GM12892 (cell line): ENCODE measurements at regions not wholly inside any gene's neighbourhood (a gene's known extent, or its start where the extent isn't known, plus 50 kb on each side); places are given as distances from the start of the nearest gene placed in this dataset.

Experiments used
- POLR2A ChIP-seq: IDR thresholded peaks from 2 replicates; pipeline ENCODE4 v1.6.1; 2011; ENCODE audit warnings: low read depth, low read length, control low read depth
- TAF1 ChIP-seq: IDR thresholded peaks from 2 replicates; pipeline ENCODE4 v1.6.1; 2011; ENCODE audit warnings: low read depth, mild to moderate bottlenecking, control low read depth, low read length, borderline replicate concordance

DNA sequence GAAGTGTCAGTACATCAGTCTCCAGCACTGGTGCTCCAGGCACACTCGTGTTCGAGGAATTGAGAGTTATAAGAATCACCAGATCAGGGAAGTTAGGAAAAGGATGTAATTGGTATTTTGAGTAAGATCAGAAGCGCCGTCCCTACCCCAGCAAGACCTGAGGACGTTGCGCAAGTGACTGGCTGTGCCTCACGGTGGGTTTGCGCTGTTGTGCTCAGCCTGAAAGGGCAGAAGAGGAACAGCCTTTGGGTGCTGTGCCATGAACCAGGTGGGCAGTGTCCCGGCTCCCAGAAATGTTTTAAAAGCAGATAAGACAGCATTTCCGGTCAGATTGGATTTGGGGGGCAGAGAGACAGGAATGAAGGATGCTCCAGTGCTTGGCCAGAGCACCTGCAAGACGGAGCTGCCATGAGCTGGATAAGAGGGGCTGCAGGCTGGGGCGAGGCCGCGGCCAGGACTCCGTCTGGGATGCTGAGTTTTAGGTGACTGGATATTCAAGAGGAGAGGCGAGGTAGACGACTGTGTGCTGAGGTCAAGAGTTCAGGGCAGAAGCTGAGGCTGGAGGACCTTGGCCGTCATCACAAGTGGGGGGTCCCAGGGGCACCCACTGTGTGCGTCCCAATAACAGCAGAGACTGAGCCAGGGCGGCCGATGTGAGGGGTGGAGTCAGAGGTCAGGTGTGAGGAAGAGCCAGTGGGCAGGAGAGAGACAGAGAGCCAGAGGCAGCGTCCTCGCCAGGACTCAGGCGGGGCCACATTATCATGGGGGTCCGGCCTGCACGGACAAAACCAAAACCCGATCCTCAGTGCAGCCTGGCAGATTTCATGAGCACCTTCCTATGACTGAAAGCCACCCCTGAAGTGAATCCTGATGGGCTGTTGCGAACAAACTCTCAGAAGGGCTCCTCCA, 77.7 kb upstream of the ALKAL2 start:
- TF ChIP-seq TAF1 (no peak), POLR2A (no peak)
